NCI-H187 (cell line): ENCODE measurements at regions not wholly inside any gene's neighbourhood (a gene's known extent, or its start where the extent isn't known, plus 50 kb on each side); places are given as distances from the start of the nearest gene placed in this dataset.

Experiments used
- DNase-seq, 2 experiments: peaks; one replicate each; lab custom pipeline; 2025; lab: John Stamatoyannopoulos, UW

DNA sequence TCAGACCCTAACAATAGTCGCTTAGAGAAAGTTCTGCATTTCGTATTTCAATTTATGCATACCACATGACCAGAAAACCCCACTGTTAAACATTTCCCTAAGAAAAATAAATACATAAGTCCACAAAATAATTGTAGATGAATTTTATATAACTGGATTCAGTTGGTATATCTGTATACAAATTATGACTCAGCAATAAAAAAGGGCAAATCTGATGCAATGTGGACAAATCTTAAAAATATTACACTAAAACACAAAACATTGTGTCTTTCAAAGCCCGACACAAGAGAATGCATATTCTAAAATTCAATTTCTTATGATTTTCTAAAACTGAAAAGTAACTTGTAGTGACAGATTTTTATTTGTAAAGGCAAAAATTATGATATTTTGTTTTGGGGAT, 1005.0 kb downstream of the EFNB2 start:
- DNase-seq, result no peak

DNA sequence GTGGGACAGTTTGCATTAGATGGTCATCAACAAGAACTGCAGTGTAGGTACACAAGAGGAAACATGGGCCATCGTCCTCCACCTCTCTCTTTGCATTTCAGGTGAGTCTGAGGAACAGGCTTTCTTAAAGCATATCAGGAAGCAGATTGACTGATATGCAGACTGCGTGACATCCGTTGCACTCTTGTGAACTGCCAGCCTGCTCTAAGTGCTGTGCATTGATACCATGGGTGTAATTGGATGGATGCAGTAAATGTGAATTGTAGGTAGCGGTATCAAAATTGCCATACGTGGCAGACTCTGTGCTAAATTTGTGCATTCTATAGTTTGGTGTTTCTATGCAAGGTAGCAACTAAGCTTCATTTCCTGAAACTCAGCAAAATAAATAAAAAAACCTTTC, 1008.3 kb downstream of the EFNB2 start:
- DNase-seq, result no peak

DNA sequence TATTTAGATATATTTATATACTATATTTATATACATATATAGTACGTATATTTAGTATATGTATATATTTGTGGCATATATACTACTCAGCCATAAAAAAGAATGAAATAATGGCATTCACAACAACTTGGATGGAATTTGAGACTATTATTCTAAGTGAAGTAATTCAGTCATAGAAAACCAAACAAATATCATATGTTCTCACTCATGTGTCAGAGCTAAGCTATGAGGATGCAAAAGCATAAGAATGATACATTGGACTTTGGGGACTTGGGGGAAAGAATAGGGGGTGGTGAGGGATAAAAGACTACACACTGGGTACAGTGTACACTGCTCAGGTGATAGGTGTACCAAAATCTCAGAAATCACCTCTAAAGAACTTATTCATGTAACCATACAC, 1015.7 kb downstream of the EFNB2 start:
- DNase-seq, result no peak

DNA sequence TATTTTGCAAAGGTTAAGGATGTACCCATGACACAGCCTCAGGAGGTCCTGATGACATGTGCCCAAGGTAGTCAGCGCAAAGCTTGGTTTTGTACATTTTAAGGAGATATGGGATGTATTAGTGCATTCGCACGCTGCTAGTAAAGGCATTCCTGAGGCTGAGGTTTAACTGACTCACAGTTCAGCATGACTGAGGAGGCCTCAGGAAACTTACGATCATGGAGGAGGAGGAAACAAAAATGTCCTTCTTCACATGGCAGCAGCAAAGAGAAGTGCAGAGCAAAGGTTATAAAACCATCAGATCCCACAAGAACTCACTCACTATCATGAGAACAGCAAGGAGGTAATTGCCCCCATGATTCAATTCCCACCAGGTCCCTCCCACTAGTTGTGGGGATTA, 1017.4 kb downstream of the EFNB2 start:
- DNase-seq, result no peak

DNA sequence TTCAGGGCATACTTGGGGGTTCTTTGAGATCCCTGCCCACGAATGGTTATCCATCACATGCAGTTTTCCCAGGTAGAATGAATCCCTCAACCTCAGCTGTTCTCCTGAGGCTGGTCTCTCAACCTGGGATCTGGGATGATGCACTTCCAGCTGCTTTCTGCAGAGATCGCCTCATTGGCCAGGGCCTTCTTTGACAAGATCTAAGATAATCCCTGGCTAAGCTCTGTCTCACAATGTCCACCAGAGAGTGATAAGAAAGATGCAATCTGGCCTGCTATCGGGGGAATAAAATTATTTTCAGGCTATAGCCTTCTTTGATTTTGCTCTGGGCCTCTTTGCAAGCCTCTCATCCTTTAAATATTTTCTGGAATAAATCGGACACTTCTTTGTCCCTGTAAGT, 1021.1 kb downstream of the EFNB2 start:
- no peak for DNase-seq

DNA sequence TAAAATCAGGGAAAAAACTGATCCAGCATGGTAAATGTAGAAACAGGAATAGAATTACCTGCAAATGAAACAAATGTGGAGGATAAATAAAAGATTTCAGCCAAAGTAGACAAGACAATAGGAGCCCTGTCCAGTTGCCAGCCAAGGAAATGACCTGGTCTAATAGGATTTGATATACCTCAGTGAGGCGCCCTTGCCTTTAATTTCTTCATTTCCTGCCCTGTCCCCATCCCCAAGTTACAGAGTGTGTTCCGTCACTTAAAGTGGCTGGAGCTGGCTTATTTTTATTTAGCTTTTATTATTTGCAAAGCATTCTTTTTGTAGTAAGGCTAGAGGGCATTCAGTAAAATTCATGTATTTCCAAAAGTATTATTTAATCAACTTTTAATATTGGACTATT, 1022.0 kb downstream of the EFNB2 start:
- no peak for DNase-seq

DNA sequence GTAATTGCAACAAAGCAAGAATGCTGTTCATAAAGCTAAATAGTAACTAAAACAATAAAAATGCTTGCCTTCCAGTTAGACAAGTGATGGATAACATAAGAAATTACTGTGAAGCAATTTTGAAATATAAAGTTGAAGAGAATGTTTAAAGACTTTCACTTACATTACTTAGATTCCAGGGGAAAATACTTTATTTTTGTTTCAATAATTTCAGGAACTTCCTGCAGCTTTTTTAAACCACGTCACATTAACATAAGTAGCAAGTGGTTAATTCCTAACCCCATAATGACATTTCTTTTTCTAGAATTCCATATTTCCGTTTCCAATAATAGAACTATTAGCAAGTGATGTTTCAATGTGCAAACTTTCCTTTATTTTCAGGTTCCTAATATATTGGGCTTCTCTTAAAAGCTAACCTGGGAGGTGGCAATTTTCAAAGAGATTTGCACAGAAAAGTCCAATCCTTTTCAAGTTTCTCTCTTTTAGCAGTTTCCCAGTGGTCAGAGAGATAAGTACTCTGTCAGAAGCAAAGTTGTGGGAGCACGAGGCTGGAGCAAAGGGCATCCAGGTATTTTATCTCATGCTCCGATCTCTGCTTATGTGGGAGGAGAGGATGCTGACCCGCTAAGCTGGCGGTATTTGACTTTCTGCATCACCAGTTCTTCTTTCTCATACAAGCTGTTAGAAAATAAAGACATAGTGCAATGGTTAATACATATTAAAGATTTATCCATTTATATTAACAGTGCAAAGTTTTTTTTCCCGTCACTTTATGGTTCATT, 1025.3 kb downstream of the EFNB2 start:
- DNase-seq, result no peak

DNA sequence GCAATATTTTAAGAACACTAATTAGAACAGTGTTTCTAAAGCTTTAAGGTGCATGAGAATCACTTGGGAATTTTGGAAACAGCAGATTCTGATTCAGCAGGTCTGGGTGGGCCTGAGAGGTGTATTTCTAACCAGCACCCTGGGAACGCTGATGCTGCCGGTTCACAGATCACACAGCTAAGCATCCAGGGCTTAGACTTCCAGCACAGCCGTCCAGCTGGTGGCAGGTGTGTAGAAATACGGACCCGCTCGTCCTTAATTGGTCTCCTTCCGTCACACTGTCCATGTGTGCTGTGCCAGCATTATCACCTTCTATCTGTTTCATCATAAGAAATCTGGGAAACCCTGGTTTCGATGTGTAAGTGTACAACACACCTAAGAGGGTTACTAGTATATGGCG, 1029.0 kb downstream of the EFNB2 start:
- DNase-seq, result no peak

DNA sequence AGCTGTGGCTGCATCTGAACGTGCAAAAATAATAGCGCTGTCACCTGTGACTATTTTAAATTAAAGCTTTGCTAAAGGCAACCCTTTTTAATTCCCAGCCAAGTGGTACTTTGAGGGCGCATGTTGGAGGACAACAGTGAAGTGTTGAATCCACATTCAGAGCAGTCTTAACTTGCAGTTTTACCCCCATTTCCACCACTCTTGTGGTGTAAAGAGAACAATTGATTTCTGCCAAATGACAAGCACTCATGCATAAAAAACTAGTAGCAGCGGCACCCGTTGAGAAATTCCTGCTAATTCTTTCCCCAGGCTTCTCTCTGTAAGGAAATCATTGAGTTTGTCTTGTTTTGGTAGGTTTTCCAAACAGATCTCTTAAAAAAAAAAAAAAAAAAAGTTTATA, 1033.3 kb downstream of the EFNB2 start:
- peak in 1 of 2 experiments; percentile 37 for DNase-seq

DNA sequence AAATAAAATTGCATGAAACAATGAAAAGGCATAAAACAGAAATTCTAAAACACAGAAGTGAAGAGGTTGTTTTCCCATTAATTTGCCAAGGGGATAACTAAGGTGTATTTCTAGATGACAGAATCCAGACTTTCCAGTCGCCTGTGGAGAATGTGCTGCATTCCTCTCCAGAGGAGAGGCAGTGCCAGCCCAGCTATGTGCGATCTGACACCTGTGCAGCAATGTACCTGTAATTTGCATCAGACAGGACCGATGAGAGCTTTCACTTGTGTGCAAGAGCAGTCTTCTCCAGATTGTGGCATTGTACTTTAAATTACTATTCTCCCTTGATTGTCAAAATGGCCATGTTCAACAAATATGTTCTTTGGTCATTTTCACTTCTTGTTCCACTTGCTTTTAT, 1037.9 kb downstream of the EFNB2 start:
- DNase-seq, result no peak

DNA sequence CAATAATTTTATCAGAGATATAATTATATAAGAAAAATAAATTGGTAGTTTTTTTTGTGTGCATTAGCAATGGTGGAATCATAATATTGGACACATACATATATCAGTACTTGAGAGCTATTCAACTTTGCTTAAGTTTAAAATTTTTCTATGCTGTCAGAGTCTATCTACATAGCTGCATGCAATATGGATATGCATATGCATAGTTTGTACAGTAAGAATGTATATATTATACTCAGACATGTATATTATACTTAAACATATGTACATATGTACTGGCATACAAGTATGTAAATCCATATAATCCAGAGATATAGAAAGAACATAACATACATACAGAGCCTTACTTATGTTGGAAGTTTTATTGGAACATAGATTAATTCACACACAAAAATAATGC, 1043.2 kb downstream of the EFNB2 start:
- DNase-seq, result no peak

DNA sequence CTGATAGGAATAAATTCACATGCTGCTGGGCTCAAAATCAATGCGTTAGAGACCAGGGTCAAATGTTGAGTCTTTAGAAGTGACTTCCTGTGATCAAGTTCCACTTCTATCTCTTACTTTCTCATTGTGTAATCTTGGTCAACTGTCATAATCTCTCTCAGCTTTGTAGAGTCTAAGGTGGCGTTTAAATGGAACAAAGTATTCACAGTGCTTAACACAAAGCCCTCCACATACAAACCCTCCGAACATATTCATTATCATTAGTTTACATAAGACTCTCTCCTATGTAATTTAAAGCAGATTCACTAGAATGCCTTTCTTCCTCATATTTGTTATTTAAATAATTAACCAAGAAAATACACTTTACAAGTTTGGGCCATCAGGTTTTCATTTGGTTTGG, 1044.1 kb downstream of the EFNB2 start:
- no peak for DNase-seq

DNA sequence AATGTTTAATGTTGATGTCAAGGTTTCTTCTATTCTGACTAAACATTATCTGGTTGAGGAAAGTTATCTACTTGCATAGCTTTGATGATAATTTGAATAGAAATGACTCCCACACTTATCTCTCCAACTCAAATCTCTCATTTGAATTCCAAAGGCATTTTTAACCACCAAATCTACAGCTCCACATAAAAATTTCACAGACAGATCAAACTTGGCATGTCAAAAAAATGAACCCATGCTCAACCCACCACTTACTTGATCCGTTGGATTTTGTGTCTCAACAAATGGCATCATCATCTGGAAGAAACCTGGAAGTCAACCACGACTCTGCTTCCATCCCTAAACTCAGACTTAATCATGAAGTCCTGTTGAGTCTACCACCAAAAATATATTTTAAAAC, 1050.4 kb downstream of the EFNB2 start:
- DNase-seq, result no peak

DNA sequence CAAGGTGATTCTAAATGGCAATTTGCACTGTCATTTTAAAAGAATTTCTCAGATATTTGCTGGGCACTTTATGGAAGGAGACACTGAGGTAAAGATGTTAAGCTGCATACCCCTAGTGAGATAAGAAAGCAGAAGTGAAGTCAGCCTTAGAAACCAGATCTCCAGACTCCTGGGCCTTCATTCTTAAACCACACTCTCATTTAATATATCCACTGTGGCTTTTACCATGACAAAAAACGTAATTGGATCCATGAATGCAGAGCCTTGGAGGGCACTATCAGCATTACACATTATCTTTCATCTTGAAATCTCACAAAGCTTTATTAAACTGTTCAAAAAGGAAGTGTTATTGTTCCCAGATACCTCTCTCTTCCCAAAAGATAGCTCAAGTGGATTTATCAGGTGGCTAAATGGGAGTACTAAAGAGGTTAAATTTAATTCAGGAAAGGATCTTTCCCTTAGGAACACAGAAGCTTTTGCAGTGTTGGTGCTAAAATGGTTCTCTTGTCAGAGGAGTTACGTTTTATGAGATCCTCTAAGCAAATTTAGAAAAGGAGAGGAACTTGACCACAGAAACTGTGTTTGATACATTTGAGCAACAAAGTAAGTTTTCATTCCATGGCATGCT, 1060.4 kb downstream of the EFNB2 start:
- DNase-seq, result no peak

DNA sequence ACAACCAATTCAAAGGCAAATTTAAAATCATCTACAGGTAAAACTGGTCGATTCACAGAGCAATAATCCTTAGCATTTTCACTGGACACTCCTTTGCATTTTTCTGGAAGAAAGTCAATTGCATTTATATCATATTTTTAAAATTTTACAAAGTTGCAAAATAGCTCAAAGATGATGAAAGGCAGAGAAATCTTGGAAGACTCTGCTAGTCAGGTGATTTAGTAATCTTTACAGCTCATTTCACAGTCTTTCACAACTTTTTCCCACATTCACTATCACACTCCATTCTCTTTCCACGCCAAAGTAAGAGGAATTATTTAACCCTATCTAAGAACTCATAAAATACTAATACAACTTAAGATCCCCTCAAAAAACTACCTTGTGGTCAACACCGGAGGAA, 1063.8 kb downstream of the EFNB2 start:
- no peak for DNase-seq

DNA sequence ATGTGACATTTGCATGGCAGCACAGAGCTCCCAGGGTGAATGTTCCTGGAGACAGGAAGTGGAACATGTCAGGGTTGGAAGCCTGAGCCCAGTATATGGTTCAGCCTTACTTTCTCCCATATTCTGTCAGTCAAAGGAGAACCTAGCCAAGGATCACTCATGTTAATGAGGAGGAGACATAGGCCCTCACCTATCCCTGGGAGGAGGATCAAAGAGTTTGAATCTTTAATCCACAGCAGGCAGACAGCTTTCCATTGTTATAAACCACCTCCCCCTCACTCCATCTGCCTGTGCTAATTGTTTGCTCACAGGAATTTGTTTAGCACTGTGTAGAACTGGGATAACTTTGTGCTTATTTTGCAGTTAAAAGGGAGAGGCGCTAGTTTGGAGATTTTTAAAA, 1069.1 kb downstream of the EFNB2 start:
- DNase-seq, result no peak

DNA sequence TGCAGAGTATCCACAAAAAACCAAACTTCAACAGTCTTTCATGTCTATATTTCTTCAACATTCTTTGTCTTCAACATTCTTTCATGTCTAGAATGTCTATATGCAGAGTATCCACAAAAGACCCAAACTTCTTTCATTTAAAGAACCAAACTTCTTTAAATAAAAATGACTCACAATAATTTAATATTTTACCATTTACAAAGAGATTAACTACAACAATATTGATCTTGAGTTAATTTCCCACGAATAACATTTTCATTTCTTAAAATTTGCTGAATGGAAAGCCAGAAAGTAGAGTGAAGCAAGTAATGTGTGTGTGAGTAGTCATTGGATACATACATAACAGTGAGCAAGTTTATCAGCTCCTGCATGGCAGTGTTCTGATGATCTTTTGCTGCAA, 1069.7 kb downstream of the EFNB2 start, which contains the start of gene DAOA:
Gene DAOA (plus strand): TSS at position 301 of the 400 bp plus-strand sequence.
- no peak for DNase-seq

DNA sequence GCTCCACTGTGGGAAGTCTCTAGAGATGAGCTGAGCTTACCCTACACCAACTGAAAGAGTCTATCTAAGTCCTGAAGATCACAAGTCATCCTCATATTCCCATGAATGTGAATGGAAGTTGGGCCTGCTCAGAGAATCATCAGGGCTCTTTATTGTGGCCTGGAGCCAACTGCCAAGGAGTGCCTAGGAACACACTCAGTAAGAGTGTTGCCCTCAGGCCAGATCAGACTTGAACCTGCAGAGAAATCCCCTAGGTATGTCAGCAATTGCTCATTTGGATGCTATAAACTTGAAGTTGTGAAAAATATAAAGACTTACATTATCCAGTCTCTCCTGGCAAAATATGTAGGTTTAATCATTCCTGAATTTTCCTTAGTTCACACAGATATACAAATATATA, 1070.2 kb downstream of the EFNB2 start:
- no peak for DNase-seq

DNA sequence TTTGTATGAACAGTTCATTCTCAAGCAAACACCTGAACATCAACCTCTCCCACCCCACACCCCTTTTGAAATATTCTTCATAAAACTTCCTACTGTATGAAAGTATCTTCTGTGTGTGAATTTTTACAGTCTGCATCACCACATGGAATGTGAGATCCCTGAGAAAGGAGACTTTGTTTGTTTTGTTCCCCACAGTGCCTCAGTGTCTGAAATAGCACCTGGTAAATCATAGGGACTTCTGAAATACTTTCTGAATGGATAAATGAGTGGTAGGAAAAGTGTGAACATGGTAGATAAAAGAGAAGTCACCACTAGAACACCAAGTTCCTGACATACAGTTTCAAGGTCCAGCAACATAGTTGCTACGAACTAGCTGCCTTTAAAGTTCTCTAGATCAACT, 1071.2 kb downstream of the EFNB2 start:
- no peak for DNase-seq

DNA sequence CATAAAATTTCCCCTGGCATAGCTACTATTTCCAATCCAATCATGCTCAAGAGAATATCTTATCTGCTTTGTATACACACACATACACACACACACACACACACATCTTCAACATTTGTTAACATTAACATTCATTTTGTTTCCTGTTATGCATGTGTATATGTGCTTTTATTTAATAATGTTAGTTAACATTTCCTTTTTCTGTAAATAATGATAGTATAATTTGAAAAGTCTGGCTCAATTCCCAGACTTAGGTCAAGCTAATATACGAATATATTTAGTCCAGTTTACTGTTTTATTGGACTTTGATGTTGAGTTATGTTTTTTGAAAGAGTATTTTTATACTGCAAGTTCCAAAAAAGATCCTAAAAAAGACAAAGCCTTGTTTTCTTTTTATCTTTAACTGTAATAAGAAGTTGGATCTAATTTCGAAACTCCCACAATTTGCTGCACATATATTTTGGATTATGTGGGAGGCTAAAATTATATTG, 1072.4 kb downstream of the EFNB2 start:
- no peak for DNase-seq

DNA sequence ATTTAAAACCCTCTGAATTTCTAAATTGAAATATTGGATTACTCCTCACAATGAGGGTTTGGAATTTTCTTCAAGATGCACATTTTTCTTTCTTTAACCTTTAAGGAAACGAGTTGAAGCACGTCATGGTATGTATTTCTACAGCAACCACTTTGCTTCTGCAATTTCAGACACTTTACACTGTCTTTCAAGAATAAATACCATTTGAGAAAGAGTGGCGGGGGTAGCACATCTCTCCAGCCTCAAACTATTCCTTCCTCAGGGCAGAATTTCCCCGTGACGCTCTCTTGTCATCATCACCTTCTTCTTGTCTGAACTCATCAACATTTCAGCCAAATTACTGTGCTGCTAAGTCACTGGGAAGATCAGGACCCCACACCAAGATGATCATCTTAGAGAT, 1073.4 kb downstream of the EFNB2 start:
- DNase-seq, result no peak

DNA sequence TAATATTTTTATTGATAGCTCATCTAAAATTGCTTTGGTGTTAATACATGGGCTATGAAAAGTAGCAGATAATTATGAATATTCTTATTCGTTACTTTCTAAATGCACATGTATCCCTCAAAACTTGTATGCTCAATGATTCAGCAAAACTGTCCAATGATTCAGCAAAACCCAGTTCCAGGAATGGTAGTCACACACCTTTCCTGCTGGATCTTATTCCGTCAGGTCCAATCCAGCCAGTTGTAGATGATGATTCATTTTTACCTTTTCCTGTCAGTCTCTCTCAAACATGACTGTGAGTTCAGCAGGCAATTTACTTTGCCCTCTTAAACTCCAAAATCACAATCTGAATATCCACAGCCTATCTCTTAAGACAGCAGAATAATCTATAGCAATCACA, 1082.6 kb downstream of the EFNB2 start:
- no peak for DNase-seq

DNA sequence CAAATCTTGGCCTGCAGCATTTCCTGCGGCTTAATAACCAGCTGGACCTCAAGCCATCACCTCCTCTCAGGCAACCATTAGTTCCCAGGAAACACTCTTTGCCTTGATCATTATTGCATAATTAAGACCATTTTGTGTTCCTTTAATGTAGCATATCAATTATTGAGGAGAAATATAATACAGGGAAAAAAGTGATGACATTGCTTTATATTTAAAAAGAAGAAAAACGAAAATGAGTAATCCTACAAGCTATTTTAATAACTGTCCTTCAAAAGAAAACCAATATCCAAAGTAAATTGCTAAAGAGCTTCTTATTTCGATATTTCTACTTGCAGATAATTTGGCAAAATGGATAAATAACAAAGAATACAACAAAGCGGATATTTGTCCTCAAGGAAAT, 1084.7 kb downstream of the EFNB2 start:
- DNase-seq, result no peak

DNA sequence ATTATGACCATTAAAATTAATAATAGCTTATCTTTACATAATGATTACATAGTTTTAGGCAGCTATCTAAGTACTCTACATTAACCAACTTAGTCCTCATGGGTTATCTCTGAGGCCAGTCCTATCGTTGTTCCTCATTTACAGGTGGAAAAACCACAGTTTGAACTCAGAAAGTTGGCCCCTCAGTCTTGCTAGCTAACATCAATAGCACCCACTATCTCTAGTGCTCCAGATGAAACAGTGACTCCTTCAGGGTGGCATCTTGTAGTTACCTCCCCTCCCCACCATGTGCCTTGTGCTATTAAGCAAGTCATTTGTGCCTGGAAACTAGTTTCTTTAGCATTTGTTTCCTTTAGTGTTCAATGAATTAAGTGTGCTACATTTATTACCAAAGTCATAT, 1086.7 kb downstream of the EFNB2 start:
- no peak for DNase-seq
